CD4-positive, alpha-beta T cell (primary cell): ENCODE measurements at regions not wholly inside any gene's neighbourhood (a gene's known extent, or its start where the extent isn't known, plus 50 kb on each side); places are given as distances from the start of the nearest gene placed in this dataset.

Source experiments
- ATAC-seq: fragments of 200-7000 bp; cut with Tn5 transposase; one replicate; pipeline ENCODE4 v1.10.0; 2022; ENCODE audit warnings: mild to moderate bottlenecking; ENCODE audit not compliant: poor library complexity
- CTCF ChIA-PET: fragments of 350-600 bp; sonication (Branson Sonifier 250); formaldehyde crosslinking; loops from one replicate; lab custom pipeline; 2021; ENCODE audit warnings: antibody characterized with exemption, inconsistent platforms; lab: Charles Lee
- POLR2A ChIA-PET: fragments of 350-600 bp; sonication (Branson Sonifier 250); formaldehyde crosslinking; loops from one replicate; lab custom pipeline; 2021; ENCODE audit warnings: antibody characterized with exemption, inconsistent platforms; lab: Charles Lee
- DNase-seq, 14 experiments: peaks; one replicate each; pipeline ENCODE4 v3.0.0-alpha.2; 2013 to 2020; ENCODE audit warnings: mixed read lengths in 2 of 14
- H3K27ac ChIP-seq, 2 donors: one replicate each; pipeline versions ENCODE4 v1.5.1 to v1.7.0; 2013; ENCODE audit warnings: low read length in 2 of 2, low read depth in 1 of 2, mild to moderate bottlenecking in 1 of 2
- H3K27me3 ChIP-seq, 2 experiments: 1 replicate in 1 of 2; 2 replicates in 1 of 2; pipeline versions ENCODE4 v1.6.1 to v1.7.0; 2013; ENCODE audit warnings: low read length in 2 of 2, control low read depth in 1 of 2, mild to moderate bottlenecking in 1 of 2, moderate library complexity in 1 of 2; ENCODE audit not compliant: insufficient read depth in 2 of 2, control insufficient read depth in 1 of 2
- H3K36me3 ChIP-seq: one replicate; pipeline ENCODE4 v1.6.1; 2013; ENCODE audit warnings: low read length, control low read depth; ENCODE audit not compliant: insufficient read depth
- H3K4me1 ChIP-seq: one replicate; pipeline ENCODE4 v1.6.1; 2013; ENCODE audit warnings: low read length, control low read depth; ENCODE audit not compliant: insufficient read depth
- H3K4me3 ChIP-seq: one replicate; pipeline ENCODE4 v1.5.1; 2013; ENCODE audit warnings: mild to moderate bottlenecking, low read length, moderate library complexity
- H3K9me3 ChIP-seq, 2 experiments: 1 replicate in 1 of 2; 2 replicates in 1 of 2; pipeline versions ENCODE4 v1.6.1 to v1.7.0; 2013; ENCODE audit warnings: low read length in 2 of 2, mild to moderate bottlenecking in 2 of 2, control low read depth in 1 of 2, moderate library complexity in 1 of 2; ENCODE audit not compliant: control insufficient read depth in 1 of 2, insufficient read depth in 1 of 2
- H3K27ac Mint-ChIP-seq: one replicate; pipeline ENCODE4 v1.8.0; 2020; ENCODE audit warnings: mixed read lengths
- H3K27me3 Mint-ChIP-seq: one replicate; pipeline ENCODE4 v1.8.0; 2021; ENCODE audit warnings: mixed read lengths
- H3K36me3 Mint-ChIP-seq: one replicate; pipeline ENCODE4 v1.8.0; 2021; ENCODE audit warnings: low read depth, mixed read lengths
- H3K4me1 Mint-ChIP-seq: one replicate; pipeline ENCODE4 v1.8.0; 2021; ENCODE audit warnings: low read depth, mixed read lengths
- H3K4me3 Mint-ChIP-seq: one replicate; pipeline ENCODE4 v1.8.0; 2020; ENCODE audit warnings: mild to moderate bottlenecking, mixed read lengths
- H3K9me3 Mint-ChIP-seq: one replicate; pipeline ENCODE4 v1.8.0; 2020; ENCODE audit warnings: mixed read lengths
- CTCF ChIP-seq: fragments of 200-600 bp; IDR thresholded peaks from one replicate; pipeline ENCODE4 v1.8.0; 2022; ENCODE audit warnings: antibody characterized with exemption, mild to moderate bottlenecking
- intact Hi-C, 2 experiments: fragments of 100-400 bp; cut with DNase I in 1 of 2; cut with micrococcal nuclease in 1 of 2; formaldehyde crosslinking; loops; one replicate each; pipeline versions ENCODE4 v1.15.1 to v1.9.0; 2023 to 2025; cut with DNase I, micrococcal nuclease

- Histone ChIP-seq H3K27me3 (no peaks in the 10 kb centered on the region), H3K27ac (no peak overlapping the region), H3K4me3 (no peak overlapping the region), H3K9me3 (no peaks in the 10 kb centered on the region), H3K36me3 (no peaks in the 10 kb centered on the region), H3K4me1 (peaks cover 28% of the 10 kb centered on the region)
- POLR2A ChIA-PET, result no interaction called here
- H3K9me3 Mint-ChIP-seq, result no peaks in the 10 kb centered on the region
- peaks cover 30% of the 10 kb centered on the region for H3K4me1 Mint-ChIP-seq
- no peak for DNase-seq
- no peak for TF ChIP-seq CTCF
- no peak overlapping the region for H3K27ac Mint-ChIP-seq
- no peak overlapping the region for H3K4me3 Mint-ChIP-seq
- intact Hi-C loops, result no loop called here
- H3K27me3 Mint-ChIP-seq, result no peaks in the 10 kb centered on the region
- no peaks in the 10 kb centered on the region for H3K36me3 Mint-ChIP-seq
- ATAC-seq, result no peak
- CTCF ChIA-PET, result interaction anchor here (1.0 kb wide), 1 partner anchor 77 kb away, joined by 3 read pairs; no protein-coding TSS in a partner anchor
Observed at GRCh38 chr14:65922142-65922541, 509.6 kb downstream of the FUT8 start.

- H3K9me3 Mint-ChIP-seq, result no peaks in the 10 kb centered on the region
- no peak overlapping the region for H3K4me3 Mint-ChIP-seq
- peaks cover 60% of the 10 kb centered on the region for H3K4me1 Mint-ChIP-seq
- H3K9me3 ChIP-seq, result no peaks in the 10 kb centered on the region
- no peaks in the 10 kb centered on the region for H3K36me3 ChIP-seq
- H3K36me3 Mint-ChIP-seq, result no peaks in the 10 kb centered on the region
- H3K4me1 ChIP-seq, result peaks cover 59% of the 10 kb centered on the region
- H3K27me3 Mint-ChIP-seq, result no peaks in the 10 kb centered on the region
- ATAC-seq, result no peak
- no peaks in the 10 kb centered on the region for H3K27me3 ChIP-seq
- no peak overlapping the region for H3K4me3 ChIP-seq
- ChIA-PET CTCF (interaction anchor here (2.2 kb wide), 1 partner anchor 33 kb away, joined by 6 read pairs; no protein-coding TSS in a partner anchor), POLR2A (interaction anchor here (0.6 to 3.6 kb wide), 7 partner anchors 19 to 512 kb away, joined by 3 to 56 read pairs (median 4); no protein-coding TSS in a partner anchor)
- H3K27ac Mint-ChIP-seq, result peak overlapping the region; percentile 90
- no peak for TF ChIP-seq CTCF
- intact Hi-C loops, result loop anchor here (5.0 kb wide), 2 partner anchors 74 to 114 kb away; no protein-coding TSS in a partner anchor
- no peak for DNase-seq
- H3K27ac ChIP-seq, result peak overlapping the region in 1 of 2 donors; percentile 35
Observed at GRCh38 chr14:65926504-65926903, 514.0 kb downstream of the FUT8 start.

- Histone ChIP-seq H3K27ac (peak overlapping the region in 1 of 2 donors; percentile 35), H3K4me1 (peaks cover 63% of the 10 kb centered on the region), H3K27me3 (no peaks in the 10 kb centered on the region), H3K4me3 (no peak overlapping the region), H3K9me3 (no peaks in the 10 kb centered on the region), H3K36me3 (no peaks in the 10 kb centered on the region)
- intact Hi-C loops, result loop anchor here (5.0 kb wide), 2 partner anchors 75 to 115 kb away; no protein-coding TSS in a partner anchor
- peaks cover 64% of the 10 kb centered on the region for H3K4me1 Mint-ChIP-seq
- no peak for ATAC-seq
- H3K36me3 Mint-ChIP-seq, result no peaks in the 10 kb centered on the region
- ChIA-PET POLR2A (interaction anchor here (0.6 to 3.6 kb wide), 19 partner anchors 9 to 763 kb away, joined by 3 to 56 read pairs (median 4); no protein-coding TSS in a partner anchor), CTCF (interaction anchor here (0.6 to 2.2 kb wide), 4 partner anchors 32 to 103 kb away, joined by 3 to 8 read pairs (median 6); no protein-coding TSS in a partner anchor)
- H3K4me3 Mint-ChIP-seq, result peak overlapping the region; percentile 77
- H3K9me3 Mint-ChIP-seq, result no peaks in the 10 kb centered on the region
- DNase-seq, result peak in 2 of 14 experiments; percentile 34 to 43
- H3K27ac Mint-ChIP-seq, result peak overlapping the region; percentile 90
- no peaks in the 10 kb centered on the region for H3K27me3 Mint-ChIP-seq
- TF ChIP-seq CTCF, result no peak
Observed at GRCh38 chr14:65926935-65927700, 514.6 kb downstream of the FUT8 start.
